HG03196 (cell line): ENCODE measurements at regions not wholly inside any gene's neighbourhood (a gene's known extent, or its start where the extent isn't known, plus 50 kb on each side); places are given as distances from the start of the nearest gene placed in this dataset.

Source experiments
- ATAC-seq: cut with Tn5 transposase; IDR thresholded peaks from one replicate; pipeline ENCODE4 v1.9.1; 2021; ENCODE audit not compliant: unreplicated experiment

- no peak for ATAC-seq
Observed at GRCh38 chr2:57893786-57894185, 152.8 kb upstream of the VRK2 start.

DNA sequence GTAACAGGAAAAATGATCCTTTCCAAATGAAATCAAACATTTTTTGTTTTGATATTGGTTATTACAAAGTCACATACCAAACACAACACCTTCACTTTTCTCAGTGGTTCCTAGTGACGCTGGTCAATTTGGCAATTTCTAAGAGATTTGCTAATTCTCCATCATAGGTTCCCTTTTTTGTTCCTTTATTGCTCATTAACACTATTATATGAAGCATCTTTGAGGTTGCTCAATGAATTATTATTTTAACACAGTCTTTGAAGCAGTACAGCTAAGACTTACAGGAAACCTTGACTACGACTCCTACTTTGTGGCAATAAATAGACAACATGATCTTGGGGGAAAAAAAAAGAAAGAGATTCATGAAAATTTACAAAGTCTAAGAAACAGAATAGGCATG lies 152.2 kb upstream of the VRK2 start:
- no peak for ATAC-seq

GRCh38 chr2:57897920-57898319 lies 148.7 kb upstream of the VRK2 start:
- ATAC-seq = no peak

DNA sequence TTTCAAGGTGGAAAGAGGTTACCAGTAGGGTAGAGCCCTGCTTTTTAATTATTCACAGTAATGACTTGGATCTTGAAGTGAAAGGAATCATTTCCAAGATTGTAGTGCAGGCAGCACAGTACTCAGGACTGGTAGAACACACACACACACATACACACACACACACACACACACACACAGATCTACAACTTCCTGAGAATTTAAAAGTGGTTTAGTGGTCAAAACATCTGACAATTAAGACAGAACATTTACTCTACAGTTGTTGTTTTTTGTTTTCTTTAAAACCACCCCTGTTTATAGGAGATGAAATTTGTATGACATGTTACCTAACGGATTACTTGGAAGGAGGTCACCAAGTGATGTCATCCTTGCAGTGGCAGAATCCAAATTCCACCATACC lies 146.7 kb upstream of the VRK2 start:
- no peak for ATAC-seq

DNA sequence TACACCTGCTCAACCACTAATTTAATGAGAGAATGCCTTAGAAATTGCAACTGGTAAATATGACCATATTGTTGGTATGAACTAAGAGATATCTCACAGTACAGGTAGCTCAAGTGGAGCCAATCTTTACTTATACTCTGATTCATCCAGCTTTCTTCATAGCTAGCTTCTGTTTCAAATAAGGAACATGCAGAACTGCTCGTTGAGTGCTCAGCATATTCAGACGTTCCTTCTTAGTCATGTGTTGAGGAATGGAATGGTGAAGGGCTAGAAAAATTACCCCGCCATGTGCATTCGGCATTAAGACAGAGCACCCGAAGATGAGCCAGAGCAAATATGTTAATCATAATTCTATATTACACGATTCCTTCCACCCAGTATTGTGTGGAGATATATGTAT lies 144.0 kb upstream of the VRK2 start:
- no peak for ATAC-seq

GRCh38 chr2:57906152-57906732 lies 140.4 kb upstream of the VRK2 start:
- peak; percentile 61 for ATAC-seq

DNA sequence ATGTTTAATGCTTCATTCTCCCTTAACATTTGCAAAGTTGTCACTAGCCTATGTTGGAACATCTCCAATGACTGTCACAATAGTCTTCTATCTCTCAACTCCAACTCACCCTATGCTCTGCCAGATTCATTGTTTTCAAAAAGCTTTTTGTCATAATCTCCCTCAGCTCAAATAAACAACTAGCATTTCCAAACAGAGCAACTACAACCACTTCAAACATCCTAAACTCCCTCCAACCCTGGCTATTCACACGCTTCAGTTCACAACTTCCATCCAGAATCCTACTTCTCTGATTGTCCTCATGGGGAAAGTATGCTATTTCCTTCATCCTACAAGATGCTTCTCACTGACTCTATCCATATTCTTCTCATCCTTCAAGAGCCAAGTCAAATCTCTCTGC lies 139.2 kb upstream of the VRK2 start:
- ATAC-seq = no peak

GRCh38 chr2:57908736-57909161 lies 137.9 kb upstream of the VRK2 start:
- peak; percentile 85 for ATAC-seq

- no peak for ATAC-seq
Observed at GRCh38 chr2:57918126-57918525, 128.5 kb upstream of the VRK2 start.

- ATAC-seq = no peak
Observed at GRCh38 chr2:57920342-57920939, 126.2 kb upstream of the VRK2 start.

GRCh38 chr2:57934659-57935058 lies 111.9 kb upstream of the VRK2 start:
- ATAC-seq = no peak

- no peak for ATAC-seq
Observed at GRCh38 chr2:57936216-57936615, 110.4 kb upstream of the VRK2 start.

- no peak for ATAC-seq
Observed at GRCh38 chr2:57937456-57937855, 109.2 kb upstream of the VRK2 start.

- ATAC-seq = no peak
Observed at GRCh38 chr2:57941816-57942215, 104.8 kb upstream of the VRK2 start.

DNA sequence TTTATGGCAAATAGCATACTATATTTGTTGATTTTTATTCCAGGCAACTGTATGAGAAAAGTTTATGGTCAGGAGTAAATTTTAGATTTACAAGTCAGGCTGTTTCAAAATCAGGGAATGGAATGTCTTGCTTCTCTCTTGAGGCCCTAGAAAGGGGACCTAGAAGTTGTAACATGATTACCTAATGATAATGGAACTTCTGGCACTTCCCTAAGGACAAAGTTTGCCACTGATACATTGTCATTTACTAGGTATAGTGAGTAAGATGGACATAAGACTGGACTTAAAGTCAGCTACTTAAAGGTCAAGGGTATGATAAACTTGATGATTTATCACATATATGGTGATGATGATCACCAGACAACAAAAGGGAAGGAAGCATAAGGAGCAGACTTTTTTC lies 103.3 kb upstream of the VRK2 start:
- ATAC-seq = no peak

DNA sequence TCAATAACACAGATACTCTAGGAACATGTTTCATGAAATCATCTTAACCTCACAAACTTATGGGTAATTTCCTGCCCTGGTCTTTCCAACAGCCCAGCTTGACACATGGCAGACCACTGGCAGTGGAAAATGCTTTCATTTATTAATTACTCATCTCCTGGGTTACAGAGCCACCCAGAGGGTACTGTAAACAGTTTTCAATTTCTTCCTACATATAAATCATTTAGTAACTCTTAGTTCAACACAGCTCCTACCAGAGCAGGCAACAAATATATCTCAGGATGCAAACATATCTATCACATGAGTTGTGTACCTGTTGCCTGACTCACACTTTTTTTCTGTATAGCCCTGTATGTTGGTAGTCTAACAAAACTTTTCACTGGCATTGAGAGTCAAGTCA lies 99.2 kb upstream of the VRK2 start:
- ATAC-seq = no peak

DNA sequence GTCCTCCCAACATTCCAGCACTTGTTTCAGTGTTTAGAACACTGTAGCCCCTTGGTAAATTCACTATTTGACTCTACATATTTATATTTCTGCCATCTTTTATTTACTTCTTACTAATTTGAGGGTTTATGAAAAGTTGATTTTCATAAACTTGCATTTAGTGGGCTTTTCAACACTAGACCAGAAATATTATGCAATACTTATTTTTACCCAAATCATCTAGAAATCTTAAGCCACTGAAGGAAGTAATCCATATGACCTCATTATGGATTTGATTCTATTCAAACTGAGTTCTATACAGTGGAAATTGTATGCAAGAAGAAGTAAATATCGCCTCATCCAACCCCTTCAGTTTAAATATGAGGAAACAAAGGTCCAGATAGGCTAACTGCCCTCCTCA lies 92.6 kb upstream of the VRK2 start:
- no peak for ATAC-seq

- ATAC-seq = no peak
Observed at GRCh38 chr2:57957238-57957637, 89.4 kb upstream of the VRK2 start.

DNA sequence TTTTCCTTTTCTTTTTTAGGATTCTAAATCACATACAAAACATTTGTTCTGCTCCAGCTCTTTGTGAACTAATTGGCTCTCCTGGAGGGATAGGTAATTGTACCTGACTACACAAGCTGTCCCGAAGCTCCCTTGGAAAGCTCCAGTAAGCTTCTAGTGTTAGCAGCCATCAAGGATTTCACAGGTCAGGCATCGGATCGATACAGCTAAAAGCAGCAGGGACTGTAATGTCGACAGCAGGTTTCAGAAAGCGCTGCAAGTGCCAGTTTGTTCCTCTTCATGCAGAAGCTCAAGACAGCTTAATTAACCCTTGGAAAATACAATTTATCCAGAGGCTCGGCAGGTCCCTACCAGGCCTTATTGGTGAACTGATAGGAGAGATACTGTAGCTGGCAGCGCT lies 87.2 kb upstream of the VRK2 start:
- no peak for ATAC-seq

- no peak for ATAC-seq
Observed at GRCh38 chr2:57962861-57963260, 83.7 kb upstream of the VRK2 start.

DNA sequence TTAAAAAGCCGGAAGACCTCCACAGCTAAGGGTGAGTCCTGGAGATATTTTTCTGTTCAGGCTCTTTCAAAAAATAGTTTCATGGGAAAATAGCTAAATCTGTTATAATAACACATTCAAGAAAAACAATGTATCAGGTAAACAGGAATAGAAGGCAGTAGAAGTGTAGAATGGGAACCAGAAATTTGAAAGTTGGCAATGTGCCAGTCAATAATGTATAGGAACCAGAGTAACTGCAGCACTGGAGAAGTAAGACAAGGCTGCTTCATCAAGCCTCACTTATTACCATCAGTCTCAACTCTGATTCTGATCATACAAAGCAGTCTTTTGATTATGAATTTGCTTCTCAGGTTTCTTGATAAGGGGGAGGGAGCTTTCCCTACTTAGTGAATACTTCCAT lies 81.4 kb upstream of the VRK2 start:
- no peak for ATAC-seq

DNA sequence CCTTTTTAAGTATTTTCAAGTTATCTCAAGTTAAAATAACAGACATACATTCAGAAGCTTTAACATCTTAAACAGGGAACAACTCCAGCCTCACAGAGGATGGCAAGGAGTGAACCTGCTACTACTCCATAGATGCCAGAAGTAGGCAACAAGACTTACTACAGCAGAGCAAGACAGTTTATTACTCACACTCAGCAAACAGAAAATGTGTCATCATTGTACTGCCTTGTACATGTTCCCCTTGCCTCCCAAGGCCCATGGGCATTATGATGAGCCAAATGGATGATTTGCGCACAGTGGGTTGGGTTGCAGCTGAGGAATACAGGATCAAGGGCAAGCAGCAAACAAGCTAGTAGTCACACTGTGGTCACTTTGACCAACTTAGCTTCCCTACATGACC lies 80.6 kb upstream of the VRK2 start:
- no peak for ATAC-seq

- ATAC-seq = no peak
Observed at GRCh38 chr2:57973621-57974186, 72.9 kb upstream of the VRK2 start.
